HEK293 (cell line): ENCODE measurements at regions not wholly inside any gene's neighbourhood (a gene's known extent, or its start where the extent isn't known, plus 50 kb on each side); places are given as distances from the start of the nearest gene placed in this dataset.

ENCODE experiments used
- CTCF ChIA-PET: fragments of 350-600 bp; formaldehyde crosslinking; extraction: SDS; loops from one replicate; lab custom pipeline; 2021; ENCODE audit warnings: antibody characterized with exemption; lab: Yijun Ruan, JAX
- POLR2A ChIA-PET: fragments of 300-600 bp; formaldehyde crosslinking; extraction: SDS; loops from one replicate; lab custom pipeline; 2020; ENCODE audit warnings: antibody characterized with exemption, inconsistent platforms; lab: Yijun Ruan, JAX
- H3K27ac ChIP-seq: fragments of 200-500 bp; sonication (Bioruptor generic); 2 replicates; pipeline ENCODE4 v1.5.1; 2014; ENCODE audit warnings: low read depth, low read length, control low read depth, inconsistent platforms; ENCODE audit errors: extremely low read depth
- H3K36me3 ChIP-seq, 2 experiments: fragments of 200-500 bp in 1 of 2; sonication (Bioruptor generic) in 1 of 2; 1 replicate in 1 of 2; 2 replicates in 1 of 2; pipeline ENCODE4 v1.5.1; 2014 to 2017; ENCODE audit warnings: inconsistent platforms in 2 of 2, low read length in 2 of 2; ENCODE audit not compliant: control insufficient read depth in 2 of 2, insufficient read depth in 1 of 2
- H3K4me1 ChIP-seq: fragments of 200-500 bp; sonication (Bioruptor generic); 2 replicates; pipeline ENCODE4 v1.5.1; 2014; ENCODE audit warnings: mild to moderate bottlenecking, low read length, inconsistent platforms; ENCODE audit not compliant: control insufficient read depth, insufficient read depth
- H3K4me3 ChIP-seq: 2 replicates; pipeline ENCODE4 v1.5.1; 2011; ENCODE audit warnings: low read depth, mild to moderate bottlenecking, control low read depth, low read length, moderate library complexity
- H3K9me3 ChIP-seq: fragments of 200-500 bp; sonication (Bioruptor generic); 2 replicates; pipeline ENCODE4 v1.5.1; 2014; ENCODE audit warnings: low read depth, low read length, inconsistent platforms; ENCODE audit not compliant: control insufficient read depth, insufficient read depth
- BCL11A ChIP-seq: fragments of 450-650 bp; formaldehyde crosslinking; IDR thresholded peaks from 2 replicates; pipeline ENCODE4 v1.5.1; 2016; ENCODE audit warnings: low read depth, missing biosample characterization, missing genetic modification characterization
- HOXD13 ChIP-seq: sonication (generic); formaldehyde crosslinking; IDR thresholded peaks from 2 replicates; pipeline ENCODE4 v1.8.0; 2022; ENCODE audit warnings: missing genetic modification reagents, borderline replicate concordance
- SP2 ChIP-seq: fragments of 450-650 bp; formaldehyde crosslinking; IDR thresholded peaks from 2 replicates; pipeline ENCODE4 v1.5.1; 2016; ENCODE audit warnings: missing biosample characterization, missing genetic modification characterization
- YY1 ChIP-seq: fragments of 450-650 bp; formaldehyde crosslinking; IDR thresholded peaks from 2 replicates; pipeline ENCODE4 v1.5.1; 2018; ENCODE audit warnings: missing biosample characterization, missing genetic modification characterization
- ZBTB11 ChIP-seq: fragments of 450-650 bp; formaldehyde crosslinking; conservative IDR thresholded peaks from 2 replicates; pipeline ENCODE4 v1.5.1; 2016; ENCODE audit warnings: low read depth, missing biosample characterization, missing genetic modification characterization
- ZNF138 ChIP-seq: fragments of 450-650 bp; formaldehyde crosslinking; IDR thresholded peaks from 2 replicates; pipeline ENCODE4 v1.5.1; 2016; ENCODE audit warnings: missing biosample characterization, missing genetic modification characterization, borderline replicate concordance
- ZNF146 ChIP-seq: fragments of 450-650 bp; formaldehyde crosslinking; IDR thresholded peaks from 2 replicates; pipeline ENCODE4 v1.5.1; 2016; ENCODE audit warnings: missing biosample characterization, missing genetic modification characterization
- ZNF148 ChIP-seq: fragments of 450-650 bp; formaldehyde crosslinking; IDR thresholded peaks from 2 replicates; pipeline ENCODE4 v1.5.0; 2017; ENCODE audit warnings: missing biosample characterization, missing genetic modification characterization, borderline replicate concordance
- ZNF184 ChIP-seq: fragments of 450-650 bp; IDR thresholded peaks from 2 replicates; pipeline ENCODE4 v1.5.1; 2018; ENCODE audit warnings: missing biosample characterization, mild to moderate bottlenecking, missing genetic modification characterization
- ZNF335 ChIP-seq: fragments of 450-650 bp; formaldehyde crosslinking; conservative IDR thresholded peaks from 2 replicates; pipeline ENCODE4 v1.5.1; 2016; ENCODE audit warnings: missing biosample characterization, missing genetic modification characterization
- ZNF560 ChIP-seq: fragments of 450-650 bp; formaldehyde crosslinking; IDR thresholded peaks from 2 replicates; pipeline ENCODE4 v1.5.1; 2017; ENCODE audit warnings: missing biosample characterization, missing genetic modification characterization, borderline replicate concordance
- ZNF571 ChIP-seq: fragments of 450-650 bp; formaldehyde crosslinking; IDR thresholded peaks from 2 replicates; pipeline ENCODE4 v1.5.0; 2017; ENCODE audit warnings: missing biosample characterization, missing genetic modification characterization
- ZNF677 ChIP-seq: fragments of 450-650 bp; IDR thresholded peaks from 2 replicates; pipeline ENCODE4 v1.5.0; 2018; ENCODE audit warnings: missing biosample characterization, mild to moderate bottlenecking, missing genetic modification characterization, moderate library complexity
- ZNF692 ChIP-seq: fragments of 450-650 bp; formaldehyde crosslinking; IDR thresholded peaks from 2 replicates; pipeline ENCODE4 v1.5.1; 2016; ENCODE audit warnings: missing biosample characterization, missing genetic modification characterization
- TF ChIP-seq, protein P1 (sequence below): fragments of 450-650 bp; formaldehyde crosslinking; IDR thresholded peaks from 2 replicates; pipeline ENCODE4 v1.5.1; 2016; ENCODE audit warnings: missing biosample characterization, missing genetic modification characterization
- TF ChIP-seq, protein P2 (sequence below): fragments of 450-650 bp; formaldehyde crosslinking; IDR thresholded peaks from 2 replicates; pipeline ENCODE4 v1.5.1; 2017; ENCODE audit warnings: missing biosample characterization, missing genetic modification characterization

- TF ChIP-seq ZNF692 (tag by site-specific recombination) = no peak
Observed at GRCh38 chr20:55936209-55936595, 69.1 kb downstream of the CBLN4 start (continued).

GRCh38 chr20:55935448-55936208 lies 69.7 kb downstream of the CBLN4 start:
- Histone ChIP-seq H3K36me3 (no peaks in the 10 kb centered on the region), H3K27ac (no peak overlapping the region), H3K4me1 (no peaks in the 10 kb centered on the region), H3K9me3 (no peaks in the 10 kb centered on the region), H3K4me3 (no peak overlapping the region)
- POLR2A ChIA-PET = no interaction called here
- CTCF ChIA-PET = interaction anchor here (0.6 kb wide), 1 partner anchor 302 kb away, joined by 3 read pairs; no protein-coding TSS in a partner anchor
- TF ChIP-seq SP2 (tag by site-specific recombination) = no peak
- no peak for TF ChIP-seq BCL11A (tag by site-specific recombination)
- no peak for TF ChIP-seq ZNF148 (tag by site-specific recombination)
- TF ChIP-seq, protein P1, sequence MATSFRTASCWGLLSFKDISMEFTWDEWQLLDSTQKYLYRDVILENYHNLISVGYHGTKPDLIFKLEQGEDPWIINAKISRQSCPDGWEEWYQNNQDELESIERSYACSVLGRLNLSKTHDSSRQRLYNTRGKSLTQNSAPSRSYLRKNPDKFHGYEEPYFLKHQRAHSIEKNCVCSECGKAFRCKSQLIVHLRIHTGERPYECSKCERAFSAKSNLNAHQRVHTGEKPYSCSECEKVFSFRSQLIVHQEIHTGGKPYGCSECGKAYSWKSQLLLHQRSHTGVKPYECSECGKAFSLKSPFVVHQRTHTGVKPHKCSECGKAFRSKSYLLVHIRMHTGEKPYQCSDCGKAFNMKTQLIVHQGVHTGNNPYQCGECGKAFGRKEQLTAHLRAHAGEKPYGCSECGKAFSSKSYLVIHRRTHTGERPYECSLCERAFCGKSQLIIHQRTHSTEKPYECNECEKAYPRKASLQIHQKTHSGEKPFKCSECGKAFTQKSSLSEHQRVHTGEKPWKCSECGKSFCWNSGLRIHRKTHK (tag by site-specific recombination) = no peak
- no peak for TF ChIP-seq YY1
- TF ChIP-seq ZNF560 = no peak
- TF ChIP-seq ZNF571 (tag by site-specific recombination) = no peak
- TF ChIP-seq, protein P2, sequence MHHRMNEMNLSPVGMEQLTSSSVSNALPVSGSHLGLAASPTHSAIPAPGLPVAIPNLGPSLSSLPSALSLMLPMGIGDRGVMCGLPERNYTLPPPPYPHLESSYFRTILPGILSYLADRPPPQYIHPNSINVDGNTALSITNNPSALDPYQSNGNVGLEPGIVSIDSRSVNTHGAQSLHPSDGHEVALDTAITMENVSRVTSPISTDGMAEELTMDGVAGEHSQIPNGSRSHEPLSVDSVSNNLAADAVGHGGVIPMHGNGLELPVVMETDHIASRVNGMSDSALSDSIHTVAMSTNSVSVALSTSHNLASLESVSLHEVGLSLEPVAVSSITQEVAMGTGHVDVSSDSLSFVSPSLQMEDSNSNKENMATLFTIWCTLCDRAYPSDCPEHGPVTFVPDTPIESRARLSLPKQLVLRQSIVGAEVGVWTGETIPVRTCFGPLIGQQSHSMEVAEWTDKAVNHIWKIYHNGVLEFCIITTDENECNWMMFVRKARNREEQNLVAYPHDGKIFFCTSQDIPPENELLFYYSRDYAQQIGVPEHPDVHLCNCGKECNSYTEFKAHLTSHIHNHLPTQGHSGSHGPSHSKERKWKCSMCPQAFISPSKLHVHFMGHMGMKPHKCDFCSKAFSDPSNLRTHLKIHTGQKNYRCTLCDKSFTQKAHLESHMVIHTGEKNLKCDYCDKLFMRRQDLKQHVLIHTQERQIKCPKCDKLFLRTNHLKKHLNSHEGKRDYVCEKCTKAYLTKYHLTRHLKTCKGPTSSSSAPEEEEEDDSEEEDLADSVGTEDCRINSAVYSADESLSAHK (tag by site-specific recombination) = no peak
- no peak for TF ChIP-seq ZNF677 (tag by site-specific recombination)
- no peak for TF ChIP-seq ZNF184 (tag by site-specific recombination)
- TF ChIP-seq ZBTB11 (tag by site-specific recombination) = no peak
- no peak for TF ChIP-seq HOXD13
- no peak for TF ChIP-seq ZNF146
- TF ChIP-seq ZNF138 (tag by site-specific recombination) = no peak
- no peak for TF ChIP-seq ZNF335 (tag by site-specific recombination)
- TF ChIP-seq, all 188 proteins: peak for 0
